Thoracic aorta (tissue), 2 donors: ENCODE measurements at regions not wholly inside any gene's neighbourhood (a gene's known extent, or its start where the extent isn't known, plus 50 kb on each side); places are given as distances from the start of the nearest gene placed in this dataset.
"Not testable (repeated sequence)": the region's sequence is repeated elsewhere in the genome, so short reads cannot be mapped to it uniquely, and the experiment has no call there.

Experiments
- ATAC-seq: fragments of 150-250 bp; one replicate; pipeline ENCODE4 v1.8.0; 2017; ENCODE audit warnings: low read depth; ENCODE audit not compliant: insufficient number of reproducible peaks, low FRiP score
- DNase-seq: peaks from one replicate; pipeline ENCODE4 v3.0.0-alpha.2; 2020; ENCODE audit warnings: low spot score
- H3K27ac ChIP-seq, 2 donors: fragments of 200-600 bp; sonication (generic); 1 replicate in 1 of 2; 2 replicates in 1 of 2; pipeline ENCODE4 v1.5.1; 2016; ENCODE audit warnings: mild to moderate bottlenecking in 2 of 2, moderate library complexity in 2 of 2
- H3K27me3 ChIP-seq: fragments of 200-600 bp; sonication (generic); replicated peaks from 2 replicates; pipeline ENCODE4 v1.6.0; 2016; ENCODE audit warnings: mild to moderate bottlenecking; ENCODE audit not compliant: insufficient read depth
- H3K36me3 ChIP-seq: fragments of 200-600 bp; sonication (generic); one replicate; pipeline ENCODE4 v1.5.1; 2016
- H3K4me1 ChIP-seq, 2 donors: fragments of 200-600 bp; sonication (generic); 1 replicate in 1 of 2; 2 replicates in 1 of 2; pipeline versions ENCODE4 v1.5.1 to v1.6.0; 2016; ENCODE audit warnings: low read depth in 2 of 2, mild to moderate bottlenecking in 1 of 2; ENCODE audit not compliant: control insufficient read depth in 1 of 2
- H3K4me3 ChIP-seq: fragments of 200-600 bp; sonication (generic); 2 replicates; pipeline ENCODE4 v1.5.1; 2016; ENCODE audit warnings: mild to moderate bottlenecking
- H3K9me3 ChIP-seq: fragments of 200-600 bp; sonication (generic); 2 replicates; pipeline ENCODE4 v1.5.1; 2016
- CTCF ChIP-seq: fragments of 200-600 bp; sonication (generic); IDR thresholded peaks from one replicate; pipeline ENCODE4 v1.5.1; 2019; ENCODE audit warnings: antibody characterized with exemption

GRCh38 chr4:114040319-114041116 is 61.1 kb upstream of the ARSJ start:
- Histone ChIP-seq H3K4me1 (no peaks in the 10 kb centered on the region), H3K36me3 (no peaks in the 10 kb centered on the region), H3K27me3 (no peaks in the 10 kb centered on the region), H3K9me3 (no peaks in the 10 kb centered on the region), H3K4me3 (no peak overlapping the region), H3K27ac (no peak overlapping the region)
- no peak for TF ChIP-seq CTCF
- no peak for ATAC-seq
- no peak for DNase-seq

- Histone ChIP-seq H3K36me3 (no peaks in the 10 kb centered on the region), H3K9me3 (no peaks in the 10 kb centered on the region), H3K4me1 (no peaks in the 10 kb centered on the region), H3K27me3 (no peaks in the 10 kb centered on the region), H3K27ac (no peak overlapping the region), H3K4me3 (no peak overlapping the region)
- ATAC-seq (no peak), DNase-seq (no peak)
- no peak for TF ChIP-seq CTCF
These were observed 61.6 kb upstream of the ARSJ start for GRCh38 chr4:114041117-114041475.

- DNase-seq (no peak), ATAC-seq (no peak)
- Histone ChIP-seq H3K27me3 (no peaks in the 10 kb centered on the region), H3K27ac (no peak overlapping the region), H3K4me1 (no peaks in the 10 kb centered on the region), H3K36me3 (no peaks in the 10 kb centered on the region), H3K4me3 (no peak overlapping the region), H3K9me3 (no peaks in the 10 kb centered on the region)
- no peak for TF ChIP-seq CTCF
These were observed 63.7 kb upstream of the ARSJ start for GRCh38 chr4:114043116-114043515.

- H3K4me1 ChIP-seq, DNase-seq, H3K4me3 ChIP-seq, H3K9me3 ChIP-seq, H3K27ac ChIP-seq, H3K36me3 ChIP-seq, ATAC-seq, H3K27me3 ChIP-seq: not testable (repeated sequence)
These were observed 64.9 kb upstream of the ARSJ start for GRCh38 chr4:114044351-114044750.

- H3K36me3 ChIP-seq, result no peaks in the 10 kb centered on the region
- DNase-seq, result no peak
- H3K4me1 ChIP-seq, result no peaks in the 10 kb centered on the region
- no peaks in the 10 kb centered on the region for H3K9me3 ChIP-seq
- no peak overlapping the region for H3K27ac ChIP-seq
- H3K4me3 ChIP-seq, result no peak overlapping the region
- no peaks in the 10 kb centered on the region for H3K27me3 ChIP-seq
- no peak for ATAC-seq
- no peak for TF ChIP-seq CTCF
These were observed 66.9 kb upstream of the ARSJ start for GRCh38 chr4:114046331-114046730.

GRCh38 chr4:114048154-114048553 is 68.7 kb upstream of the ARSJ start:
- not testable (repeated sequence) for H3K9me3 ChIP-seq, H3K4me3 ChIP-seq, DNase-seq, H3K27me3 ChIP-seq, H3K4me1 ChIP-seq, ATAC-seq, H3K36me3 ChIP-seq, H3K27ac ChIP-seq
